Left lobe of liver (tissue), 2 donors: ENCODE measurements at regions not wholly inside any gene's neighbourhood (a gene's known extent, or its start where the extent isn't known, plus 50 kb on each side); places are given as distances from the start of the nearest gene placed in this dataset.
"Not testable (repeated sequence)": the region's sequence is repeated elsewhere in the genome, so short reads cannot be mapped to it uniquely, and the experiment has no call there.

Experiments used
- ATAC-seq: fragments of 200-7000 bp; cut with Tn5 transposase; one replicate; pipeline ENCODE4 v1.9.1; 2020; ENCODE audit warnings: mild to moderate bottlenecking, moderate library complexity
- DNase-seq: peaks from one replicate; pipeline ENCODE4 v3.0.0-alpha.2; 2020; ENCODE audit warnings: low spot score
- donor health status: DM: no; HTN: no; CAD: no; lungs with moderate emphysema.
- donor health status: DM: no; HTN: yes; CAD: no.

GRCh38 chr16:85235991-85236817 is 123.9 kb upstream of the CIBAR2 start:
- ATAC-seq (peak; percentile 47), DNase-seq (no peak)

GRCh38 chr16:85236818-85237150 is 124.5 kb upstream of the CIBAR2 start:
- no peak for ATAC-seq
- DNase-seq: no peak

- ATAC-seq (no peak), DNase-seq (no peak)
These were observed 125.5 kb upstream of the CIBAR2 start for GRCh38 chr16:85237817-85238216.

- DNase-seq (no peak), ATAC-seq (peak; percentile 16)
These were observed 126.0 kb upstream of the CIBAR2 start for GRCh38 chr16:85238233-85238647.

GRCh38 chr16:85239239-85239638 is 127.0 kb upstream of the CIBAR2 start:
- DNase-seq: no peak

GRCh38 chr16:85239871-85240270 is 127.6 kb upstream of the CIBAR2 start:
- ATAC-seq (no peak), DNase-seq (no peak)

More at GRCh38 chr16:85239239-85239638, 127.0 kb upstream of the CIBAR2 start:
- ATAC-seq: no peak

GRCh38 chr16:85240982-85241924 is 129.0 kb upstream of the CIBAR2 start:
- ATAC-seq (no peak), DNase-seq (no peak)

- no peak for DNase-seq
- ATAC-seq: no peak
These were observed 129.9 kb upstream of the CIBAR2 start for GRCh38 chr16:85242140-85242539.

- ATAC-seq (no peak), DNase-seq (no peak)
These were observed 131.0 kb upstream of the CIBAR2 start for GRCh38 chr16:85243308-85243707.

- ATAC-seq, DNase-seq: not testable (repeated sequence)
These were observed 132.2 kb upstream of the CIBAR2 start for GRCh38 chr16:85244452-85244851.

- ATAC-seq: peak; percentile 83
- no peak for DNase-seq
These were observed 133.3 kb upstream of the CIBAR2 start for GRCh38 chr16:85245307-85246172.

- ATAC-seq (no peak), DNase-seq (no peak)
These were observed 134.2 kb upstream of the CIBAR2 start for GRCh38 chr16:85246473-85246872.

GRCh38 chr16:85246973-85247372 is 134.7 kb upstream of the CIBAR2 start:
- DNase-seq: no peak
- no peak for ATAC-seq

- DNase-seq: no peak
These were observed 136.1 kb upstream of the CIBAR2 start for GRCh38 chr16:85248342-85248741.

GRCh38 chr16:85248857-85249256 is 136.6 kb upstream of the CIBAR2 start:
- no peak for DNase-seq
- ATAC-seq: no peak

More at GRCh38 chr16:85248342-85248741, 136.1 kb upstream of the CIBAR2 start:
- no peak for ATAC-seq

- ATAC-seq: peak; percentile 32
These were observed 137.3 kb upstream of the CIBAR2 start for GRCh38 chr16:85249418-85250146.

GRCh38 chr16:85250147-85250463 is 137.8 kb upstream of the CIBAR2 start:
- DNase-seq: no peak
- no peak for ATAC-seq

More at GRCh38 chr16:85249418-85250146, 137.3 kb upstream of the CIBAR2 start:
- DNase-seq: peak; percentile 69

GRCh38 chr16:85250609-85251223 is 138.4 kb upstream of the CIBAR2 start:
- no peak for ATAC-seq
- DNase-seq: no peak

- ATAC-seq (peak; percentile 42), DNase-seq (peak; percentile 75)
These were observed 139.0 kb upstream of the CIBAR2 start for GRCh38 chr16:85251225-85251760.
